ENCODE measurements at regions not wholly inside any gene's neighbourhood (a gene's known extent, or its start where the extent isn't known, plus 50 kb on each side); places are given as distances from the start of the nearest gene placed in this dataset.

GRCh38 chr1:8122160-8122476, 96.0 kb upstream of the ERRFI1 start:
- TF ChIP-seq, protein P1, sequence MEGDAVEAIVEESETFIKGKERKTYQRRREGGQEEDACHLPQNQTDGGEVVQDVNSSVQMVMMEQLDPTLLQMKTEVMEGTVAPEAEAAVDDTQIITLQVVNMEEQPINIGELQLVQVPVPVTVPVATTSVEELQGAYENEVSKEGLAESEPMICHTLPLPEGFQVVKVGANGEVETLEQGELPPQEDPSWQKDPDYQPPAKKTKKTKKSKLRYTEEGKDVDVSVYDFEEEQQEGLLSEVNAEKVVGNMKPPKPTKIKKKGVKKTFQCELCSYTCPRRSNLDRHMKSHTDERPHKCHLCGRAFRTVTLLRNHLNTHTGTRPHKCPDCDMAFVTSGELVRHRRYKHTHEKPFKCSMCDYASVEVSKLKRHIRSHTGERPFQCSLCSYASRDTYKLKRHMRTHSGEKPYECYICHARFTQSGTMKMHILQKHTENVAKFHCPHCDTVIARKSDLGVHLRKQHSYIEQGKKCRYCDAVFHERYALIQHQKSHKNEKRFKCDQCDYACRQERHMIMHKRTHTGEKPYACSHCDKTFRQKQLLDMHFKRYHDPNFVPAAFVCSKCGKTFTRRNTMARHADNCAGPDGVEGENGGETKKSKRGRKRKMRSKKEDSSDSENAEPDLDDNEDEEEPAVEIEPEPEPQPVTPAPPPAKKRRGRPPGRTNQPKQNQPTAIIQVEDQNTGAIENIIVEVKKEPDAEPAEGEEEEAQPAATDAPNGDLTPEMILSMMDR (IDR thresholded peaks at IDR 0.05; ENCODE audit: low read length), result no peak
- no peak for TF ChIP-seq EZH2 (optimal IDR thresholded peaks at IDR 0.05; ENCODE audit: low read depth, low read length)
- no peak for TF ChIP-seq EZH2phosphoT487 (IDR thresholded peaks at IDR 0.05; ENCODE audit: low read length)
